Right atrium auricular region (tissue), 2 donors: ENCODE measurements at regions not wholly inside any gene's neighbourhood (a gene's known extent, or its start where the extent isn't known, plus 50 kb on each side); places are given as distances from the start of the nearest gene placed in this dataset.

Experiments
- DNase-seq: peaks from one replicate; pipeline ENCODE4 v3.0.0-alpha.2; 2019; ENCODE audit warnings: low spot score
- H3K27ac ChIP-seq, 2 donors: fragments of 200-600 bp; sonication (generic); 1 replicate in 1 of 2; 2 replicates in 1 of 2; pipeline ENCODE4 v1.5.1; 2016 to 2019
- H3K27me3 ChIP-seq, 2 donors: fragments of 200-600 bp; sonication (generic); one replicate each; pipeline versions ENCODE4 v1.5.1 to v1.6.0; 2017 to 2019
- H3K36me3 ChIP-seq: fragments of 200-600 bp; sonication (generic); one replicate; pipeline ENCODE4 v1.5.1; 2016
- H3K4me1 ChIP-seq, 2 donors: fragments of 200-600 bp; sonication (generic); one replicate each; pipeline versions ENCODE4 v1.5.1 to v1.6.0; 2017 to 2019
- H3K4me3 ChIP-seq, 2 donors: fragments of 200-600 bp; sonication (generic); 1 replicate in 1 of 2; 2 replicates in 1 of 2; pipeline ENCODE4 v1.5.1; 2017 to 2019; ENCODE audit warnings: mild to moderate bottlenecking in 1 of 2, moderate library complexity in 1 of 2
- H3K9me3 ChIP-seq, 2 donors: fragments of 200-600 bp; sonication (generic); one replicate each; pipeline ENCODE4 v1.5.1; 2019
- TF ChIP-seq, protein P1 (sequence below), 2 donors: fragments of 200-600 bp; sonication (generic); IDR thresholded peaks; one replicate each; pipeline ENCODE4 v1.5.1; 2019; ENCODE audit warnings: antibody characterized with exemption in 2 of 2

DNA sequence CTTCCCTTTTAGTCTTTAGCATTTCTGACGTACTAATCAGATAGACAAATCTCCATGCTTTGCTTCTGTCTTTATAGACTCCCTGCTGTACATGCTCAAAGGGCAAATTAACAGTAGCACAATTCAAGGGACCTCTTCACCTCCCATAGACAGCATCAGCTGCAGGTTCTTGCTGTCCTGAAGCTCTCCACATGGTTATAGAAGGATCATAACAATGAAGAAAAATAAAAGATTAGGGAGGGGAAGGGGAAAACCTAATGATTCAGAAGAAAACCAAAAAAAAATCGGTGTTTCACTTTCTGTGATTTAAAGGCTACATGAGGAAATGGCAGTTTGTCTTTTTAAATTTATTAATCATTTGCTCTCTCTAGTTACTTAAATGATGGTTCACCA is 155.5 kb downstream of the PTCSC3 start:
- TF ChIP-seq, protein P1, sequence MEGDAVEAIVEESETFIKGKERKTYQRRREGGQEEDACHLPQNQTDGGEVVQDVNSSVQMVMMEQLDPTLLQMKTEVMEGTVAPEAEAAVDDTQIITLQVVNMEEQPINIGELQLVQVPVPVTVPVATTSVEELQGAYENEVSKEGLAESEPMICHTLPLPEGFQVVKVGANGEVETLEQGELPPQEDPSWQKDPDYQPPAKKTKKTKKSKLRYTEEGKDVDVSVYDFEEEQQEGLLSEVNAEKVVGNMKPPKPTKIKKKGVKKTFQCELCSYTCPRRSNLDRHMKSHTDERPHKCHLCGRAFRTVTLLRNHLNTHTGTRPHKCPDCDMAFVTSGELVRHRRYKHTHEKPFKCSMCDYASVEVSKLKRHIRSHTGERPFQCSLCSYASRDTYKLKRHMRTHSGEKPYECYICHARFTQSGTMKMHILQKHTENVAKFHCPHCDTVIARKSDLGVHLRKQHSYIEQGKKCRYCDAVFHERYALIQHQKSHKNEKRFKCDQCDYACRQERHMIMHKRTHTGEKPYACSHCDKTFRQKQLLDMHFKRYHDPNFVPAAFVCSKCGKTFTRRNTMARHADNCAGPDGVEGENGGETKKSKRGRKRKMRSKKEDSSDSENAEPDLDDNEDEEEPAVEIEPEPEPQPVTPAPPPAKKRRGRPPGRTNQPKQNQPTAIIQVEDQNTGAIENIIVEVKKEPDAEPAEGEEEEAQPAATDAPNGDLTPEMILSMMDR (IDR thresholded peaks at IDR 0.05), result no peak
- H3K36me3 ChIP-seq, result no peaks in the 10 kb centered on the region
- H3K27me3 ChIP-seq, result no peaks in the 10 kb centered on the region
- no peaks in the 10 kb centered on the region for H3K9me3 ChIP-seq
- DNase-seq, result no peak
- H3K4me1 ChIP-seq, result no peaks in the 10 kb centered on the region
- H3K27ac ChIP-seq, result no peak overlapping the region
- H3K4me3 ChIP-seq, result no peak overlapping the region

DNA sequence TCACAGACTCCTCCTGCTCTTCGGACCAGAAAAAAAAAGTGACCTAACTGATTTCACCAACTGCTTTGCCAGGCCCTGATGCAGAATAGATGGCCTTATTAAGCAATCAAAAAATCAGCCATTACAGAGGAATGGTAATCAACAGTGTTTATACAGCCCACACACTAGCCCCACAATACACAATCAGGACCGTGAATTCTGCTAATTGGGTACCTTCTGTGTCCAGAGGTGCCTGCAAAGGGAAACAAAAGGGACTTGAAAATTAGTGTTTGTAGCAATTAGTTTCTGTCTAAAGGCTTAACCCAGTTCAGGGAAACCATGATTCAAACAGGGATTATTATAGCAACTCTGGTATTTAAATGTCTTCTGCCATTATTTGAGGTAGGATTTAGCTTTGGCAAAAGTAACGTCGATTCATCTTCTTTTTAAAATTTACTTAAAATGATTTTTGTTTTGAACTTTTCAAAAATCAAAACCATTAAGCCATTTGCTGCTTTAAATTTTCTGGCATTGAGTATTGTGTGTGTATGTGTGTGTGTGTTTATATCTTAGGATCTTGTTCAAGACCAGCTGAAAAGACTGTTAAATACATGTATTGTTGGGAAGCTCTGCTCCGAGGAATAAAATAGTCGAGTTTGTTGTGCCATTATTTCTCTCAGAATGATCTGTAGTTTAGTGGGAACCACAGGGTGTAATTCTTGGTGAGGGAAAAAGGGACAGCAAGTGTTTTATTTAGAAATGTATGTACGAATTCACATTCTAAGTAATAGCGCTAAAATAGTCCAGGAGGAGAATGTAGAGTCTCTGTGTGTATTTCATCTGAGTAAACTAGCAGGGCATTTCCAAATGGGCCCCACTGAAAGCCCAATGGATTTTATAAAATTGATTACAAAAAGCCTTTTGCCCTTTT is 156.1 kb downstream of the PTCSC3 start:
- no peaks in the 10 kb centered on the region for H3K27me3 ChIP-seq
- TF ChIP-seq, protein P1 (IDR thresholded peaks at IDR 0.05), result no peak
- no peak overlapping the region for H3K4me3 ChIP-seq
- H3K36me3 ChIP-seq, result no peaks in the 10 kb centered on the region
- DNase-seq, result no peak
- no peaks in the 10 kb centered on the region for H3K4me1 ChIP-seq
- no peak overlapping the region for H3K27ac ChIP-seq
- H3K9me3 ChIP-seq, result no peaks in the 10 kb centered on the region

DNA sequence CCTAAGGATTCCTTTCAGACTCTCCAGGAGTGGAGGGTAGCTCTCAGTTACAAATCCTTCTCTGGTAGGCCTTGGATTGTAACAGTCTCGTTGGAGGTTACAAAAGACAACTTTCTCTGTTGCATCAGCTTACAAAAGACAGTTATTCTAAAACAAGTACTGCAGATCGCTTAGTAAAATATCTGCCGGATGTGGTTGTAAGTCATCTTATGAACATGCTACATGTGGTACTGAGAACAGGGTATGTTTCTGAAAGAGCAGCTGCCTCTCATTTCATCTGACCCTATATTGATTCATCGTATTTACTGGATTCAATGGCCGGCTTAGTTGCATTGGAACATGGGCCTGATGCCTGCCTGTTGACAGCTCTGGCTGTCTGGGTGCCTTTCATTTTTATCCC is 157.4 kb downstream of the PTCSC3 start:
- Histone ChIP-seq H3K27me3 (no peaks in the 10 kb centered on the region), H3K27ac (no peak overlapping the region), H3K4me3 (no peak overlapping the region), H3K36me3 (no peaks in the 10 kb centered on the region), H3K4me1 (no peaks in the 10 kb centered on the region), H3K9me3 (no peaks in the 10 kb centered on the region)
- TF ChIP-seq, protein P1 (IDR thresholded peaks at IDR 0.05), result no peak
- DNase-seq, result no peak

DNA sequence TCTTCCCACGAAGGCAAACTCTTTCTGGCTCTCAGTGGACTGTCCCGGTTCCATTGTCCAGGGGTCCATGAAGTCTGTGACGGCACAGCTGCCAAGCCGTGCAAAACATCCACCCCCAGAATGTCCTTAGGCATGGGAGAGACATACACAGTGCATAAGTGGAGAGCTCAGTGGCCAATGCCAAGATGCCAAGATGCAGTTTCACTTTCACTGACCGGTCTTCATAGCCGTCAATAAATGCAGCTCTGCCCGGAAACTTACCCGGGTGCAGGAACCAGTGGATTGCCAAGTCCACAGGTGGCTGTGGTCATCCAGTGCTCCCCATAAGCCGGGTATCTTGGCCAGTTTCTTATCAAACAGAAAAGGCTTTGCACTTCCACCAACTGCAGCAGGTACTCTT is 162.3 kb downstream of the PTCSC3 start:
- H3K4me3 ChIP-seq, result no peak overlapping the region
- no peaks in the 10 kb centered on the region for H3K4me1 ChIP-seq
- no peak for DNase-seq
- H3K27me3 ChIP-seq, result no peaks in the 10 kb centered on the region
- TF ChIP-seq, protein P1 (IDR thresholded peaks at IDR 0.05), result no peak
- no peaks in the 10 kb centered on the region for H3K36me3 ChIP-seq
- H3K9me3 ChIP-seq, result no peaks in the 10 kb centered on the region
- H3K27ac ChIP-seq, result no peak overlapping the region

DNA sequence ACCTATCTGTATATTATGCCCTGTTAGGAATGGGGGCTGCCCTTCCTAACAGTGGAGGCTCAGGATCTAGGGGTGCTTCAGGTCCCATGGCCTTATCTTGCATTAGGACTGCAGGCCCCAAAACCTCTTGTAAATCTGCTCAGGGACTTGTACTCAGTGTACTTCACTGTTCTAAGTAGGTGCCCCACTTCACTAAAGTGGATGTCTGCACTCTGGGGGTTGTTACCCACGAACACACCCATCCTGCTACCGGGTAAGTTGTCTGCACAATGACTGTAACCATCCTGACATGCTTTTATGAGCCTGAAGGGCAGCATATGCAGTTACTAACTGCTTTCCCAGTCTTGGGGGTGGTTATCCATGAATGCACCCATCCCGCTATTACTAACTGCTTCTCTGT is 163.0 kb downstream of the PTCSC3 start:
- no peaks in the 10 kb centered on the region for H3K4me1 ChIP-seq
- no peak overlapping the region for H3K27ac ChIP-seq
- H3K9me3 ChIP-seq, result no peaks in the 10 kb centered on the region
- DNase-seq, result no peak
- no peaks in the 10 kb centered on the region for H3K36me3 ChIP-seq
- no peak overlapping the region for H3K4me3 ChIP-seq
- H3K27me3 ChIP-seq, result no peaks in the 10 kb centered on the region
- TF ChIP-seq, protein P1 (IDR thresholded peaks at IDR 0.05), result no peak

DNA sequence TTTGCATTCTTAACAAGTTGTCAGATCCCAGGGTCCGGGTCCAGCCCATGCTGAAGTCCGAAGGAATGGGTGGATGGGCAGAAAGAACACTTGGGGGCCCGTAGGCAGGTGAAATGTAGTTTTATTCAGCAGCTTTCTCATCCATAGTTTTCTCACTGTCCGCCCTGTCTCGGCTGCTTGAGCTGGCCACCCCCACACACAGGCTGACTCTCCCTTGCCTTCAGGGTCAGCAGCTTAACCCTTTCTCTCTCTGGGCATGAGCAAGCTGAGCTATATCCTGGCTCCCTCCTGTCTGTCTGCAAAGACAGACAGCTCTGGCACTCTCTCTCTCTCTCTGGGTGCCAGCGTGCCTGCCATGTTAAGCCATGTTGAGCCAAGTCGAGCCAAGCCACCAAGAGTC is 163.9 kb downstream of the PTCSC3 start:
- no peaks in the 10 kb centered on the region for H3K4me1 ChIP-seq
- H3K27ac ChIP-seq, result no peak overlapping the region
- no peaks in the 10 kb centered on the region for H3K27me3 ChIP-seq
- TF ChIP-seq, protein P1 (IDR thresholded peaks at IDR 0.05), result no peak
- no peak for DNase-seq
- H3K36me3 ChIP-seq, result no peaks in the 10 kb centered on the region
- no peak overlapping the region for H3K4me3 ChIP-seq
- H3K9me3 ChIP-seq, result no peaks in the 10 kb centered on the region
